MM.1S (cell line): ENCODE measurements at regions not wholly inside any gene's neighbourhood (a gene's known extent, or its start where the extent isn't known, plus 50 kb on each side); places are given as distances from the start of the nearest gene placed in this dataset.

ENCODE experiments used
- DNase-seq: peaks from one replicate; pipeline ENCODE4 v3.0.0-alpha.2; 2015
- H2AFZ ChIP-seq: fragments of 300-600 bp; sonication (generic); 2 replicates; pipeline ENCODE4 v1.6.0; 2016; ENCODE audit warnings: antibody characterized with exemption, low read length
- H3F3A ChIP-seq: fragments of 300-600 bp; sonication (generic); 2 replicates; pipeline ENCODE4 v1.6.1; 2016; ENCODE audit warnings: mild to moderate bottlenecking, antibody characterized with exemption, low read length, moderate library complexity, mixed read lengths; ENCODE audit not compliant: insufficient read depth
- H3K27ac ChIP-seq: fragments of 300-600 bp; sonication (generic); 2 replicates; pipeline ENCODE4 v1.5.1; 2016; ENCODE audit warnings: mild to moderate bottlenecking, low read length
- H3K27me3 ChIP-seq: fragments of 300-600 bp; sonication (generic); replicated peaks from 2 replicates; pipeline ENCODE4 v1.6.0; 2016; ENCODE audit warnings: low read length; ENCODE audit not compliant: insufficient read depth
- H3K36me3 ChIP-seq: fragments of 300-600 bp; sonication (generic); replicated peaks from 2 replicates; pipeline ENCODE4 v1.6.1; 2016; ENCODE audit warnings: mild to moderate bottlenecking, low read length, mixed read lengths; ENCODE audit not compliant: insufficient read depth
- H3K4me1 ChIP-seq: fragments of 300-600 bp; sonication (generic); 2 replicates; pipeline ENCODE4 v1.6.1; 2016; ENCODE audit warnings: low read length, mixed read lengths
- H3K4me2 ChIP-seq: fragments of 300-600 bp; sonication (generic); 2 replicates; pipeline ENCODE4 v1.6.0; 2016; ENCODE audit warnings: low read depth, low read length
- H3K4me3 ChIP-seq: fragments of 300-600 bp; sonication (generic); 2 replicates; pipeline ENCODE4 v1.5.1; 2016; ENCODE audit warnings: low read length, mixed read lengths
- H3K79me2 ChIP-seq: fragments of 300-600 bp; sonication (generic); 2 replicates; pipeline ENCODE4 v1.6.1; 2016; ENCODE audit warnings: mixed run types, low read length, mixed read lengths
- H3K9ac ChIP-seq: fragments of 300-600 bp; sonication (generic); 2 replicates; pipeline ENCODE4 v1.6.1; 2016; ENCODE audit warnings: low read length, mixed read lengths
- H3K9me2 ChIP-seq: fragments of 300-600 bp; sonication (generic); replicated peaks from 2 replicates; pipeline ENCODE4 v1.6.1; 2016; ENCODE audit warnings: mild to moderate bottlenecking, low read length, mixed read lengths; ENCODE audit not compliant: insufficient read depth
- H3K9me3 ChIP-seq: fragments of 300-600 bp; sonication (generic); replicated peaks from 2 replicates; pipeline ENCODE4 v1.6.1; 2016; ENCODE audit warnings: mild to moderate bottlenecking, low read length, mixed read lengths; ENCODE audit not compliant: insufficient read depth
- H4K20me1 ChIP-seq: fragments of 300-600 bp; sonication (generic); 2 replicates; pipeline ENCODE4 v1.6.1; 2016; ENCODE audit warnings: mild to moderate bottlenecking, low read length, moderate library complexity, mixed read lengths; ENCODE audit not compliant: insufficient read depth
- EZH2 ChIP-seq: fragments of 300-600 bp; sonication (generic); optimal IDR thresholded peaks from 2 replicates; pipeline ENCODE3; 2017; ENCODE audit warnings: low read depth, mild to moderate bottlenecking, antibody characterized with exemption, low read length, mixed read lengths
- EZH2phosphoT487 ChIP-seq: fragments of 300-600 bp; sonication (generic); IDR thresholded peaks from 2 replicates; pipeline ENCODE4 v1.6.1; 2018; ENCODE audit warnings: antibody characterized with exemption, low read length
- TF ChIP-seq, protein P1 (sequence below): fragments of 300-600 bp; sonication (generic); IDR thresholded peaks from 2 replicates; pipeline ENCODE4 v1.5.1; 2016; ENCODE audit warnings: antibody characterized with exemption, low read length, mixed read lengths

DNA sequence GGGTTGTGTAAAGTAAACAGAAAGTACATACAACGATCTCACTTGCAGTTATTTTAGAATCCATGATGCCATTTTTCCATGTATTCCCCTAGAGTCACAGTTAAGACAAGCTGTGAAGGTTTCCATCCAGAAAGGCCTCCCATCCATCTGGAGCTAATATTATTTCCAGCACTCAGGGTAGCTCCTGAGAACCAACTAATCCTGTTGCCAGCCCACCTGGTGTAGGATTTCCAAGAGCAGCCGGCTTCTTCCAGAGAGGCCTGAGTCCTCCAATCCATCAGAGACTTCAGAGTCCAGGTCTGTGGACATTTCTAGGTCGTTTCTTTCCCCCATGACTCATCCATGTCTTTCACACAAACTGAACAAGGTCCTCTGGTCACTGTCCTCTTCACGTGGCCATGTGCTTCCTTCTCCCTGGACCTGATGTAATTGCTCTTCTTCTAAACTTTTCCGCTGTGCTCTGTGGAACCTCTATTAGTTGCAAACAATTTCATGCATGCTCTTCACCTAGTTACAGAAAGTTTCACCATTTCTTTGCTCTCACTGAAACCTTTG, 270.3 kb upstream of the TMTC4 start:
- no peaks in the 10 kb centered on the region for H3K9me2 ChIP-seq
- no peaks in the 10 kb centered on the region for H3K36me3 ChIP-seq
- no peak overlapping the region for H3K4me2 ChIP-seq
- no peaks in the 10 kb centered on the region for H3F3A ChIP-seq
- H3K4me3 ChIP-seq = no peak overlapping the region
- no peaks in the 10 kb centered on the region for H4K20me1 ChIP-seq
- H3K4me1 ChIP-seq = no peaks in the 10 kb centered on the region
- no peak overlapping the region for H3K27ac ChIP-seq
- H3K79me2 ChIP-seq = no peaks in the 10 kb centered on the region
- TF ChIP-seq EZH2phosphoT487 (no peak), EZH2 (no peak)
- TF ChIP-seq, protein P1, sequence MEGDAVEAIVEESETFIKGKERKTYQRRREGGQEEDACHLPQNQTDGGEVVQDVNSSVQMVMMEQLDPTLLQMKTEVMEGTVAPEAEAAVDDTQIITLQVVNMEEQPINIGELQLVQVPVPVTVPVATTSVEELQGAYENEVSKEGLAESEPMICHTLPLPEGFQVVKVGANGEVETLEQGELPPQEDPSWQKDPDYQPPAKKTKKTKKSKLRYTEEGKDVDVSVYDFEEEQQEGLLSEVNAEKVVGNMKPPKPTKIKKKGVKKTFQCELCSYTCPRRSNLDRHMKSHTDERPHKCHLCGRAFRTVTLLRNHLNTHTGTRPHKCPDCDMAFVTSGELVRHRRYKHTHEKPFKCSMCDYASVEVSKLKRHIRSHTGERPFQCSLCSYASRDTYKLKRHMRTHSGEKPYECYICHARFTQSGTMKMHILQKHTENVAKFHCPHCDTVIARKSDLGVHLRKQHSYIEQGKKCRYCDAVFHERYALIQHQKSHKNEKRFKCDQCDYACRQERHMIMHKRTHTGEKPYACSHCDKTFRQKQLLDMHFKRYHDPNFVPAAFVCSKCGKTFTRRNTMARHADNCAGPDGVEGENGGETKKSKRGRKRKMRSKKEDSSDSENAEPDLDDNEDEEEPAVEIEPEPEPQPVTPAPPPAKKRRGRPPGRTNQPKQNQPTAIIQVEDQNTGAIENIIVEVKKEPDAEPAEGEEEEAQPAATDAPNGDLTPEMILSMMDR = no peak
- H3K9ac ChIP-seq = no peak overlapping the region
- no peak for DNase-seq
- H2AFZ ChIP-seq = no peak overlapping the region
- no peaks in the 10 kb centered on the region for H3K27me3 ChIP-seq
- H3K9me3 ChIP-seq = no peaks in the 10 kb centered on the region

DNA sequence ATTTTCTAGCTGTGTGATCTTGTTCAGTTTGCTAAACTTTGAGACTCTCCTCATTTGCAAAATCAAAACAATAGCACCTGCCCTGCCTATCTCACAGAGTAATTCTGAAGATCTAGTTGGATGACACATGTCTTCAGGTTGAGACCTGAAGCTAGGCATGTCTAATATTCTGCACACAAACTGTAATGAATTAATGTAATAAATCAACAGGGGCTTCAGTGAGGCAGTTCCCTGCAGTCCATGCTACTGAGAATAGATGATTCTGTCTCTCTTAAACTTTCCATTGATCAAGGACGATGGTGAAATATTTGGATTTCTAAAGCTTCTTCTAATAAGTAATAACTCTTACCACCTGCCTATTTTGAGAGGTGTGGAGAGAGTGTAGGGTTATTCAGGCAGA, 268.1 kb upstream of the TMTC4 start:
- Histone ChIP-seq H4K20me1 (no peaks in the 10 kb centered on the region), H2AFZ (no peak overlapping the region), H3K27ac (no peak overlapping the region), H3K4me1 (no peaks in the 10 kb centered on the region), H3K36me3 (no peaks in the 10 kb centered on the region), H3K4me2 (no peak overlapping the region), H3K9ac (no peak overlapping the region), H3F3A (no peaks in the 10 kb centered on the region), H3K79me2 (no peaks in the 10 kb centered on the region), H3K27me3 (no peaks in the 10 kb centered on the region), H3K9me2 (no peaks in the 10 kb centered on the region), H3K4me3 (no peak overlapping the region), H3K9me3 (no peaks in the 10 kb centered on the region)
- DNase-seq = no peak
- TF ChIP-seq EZH2 (no peak), EZH2phosphoT487 (no peak)
- TF ChIP-seq, protein P1 = no peak

DNA sequence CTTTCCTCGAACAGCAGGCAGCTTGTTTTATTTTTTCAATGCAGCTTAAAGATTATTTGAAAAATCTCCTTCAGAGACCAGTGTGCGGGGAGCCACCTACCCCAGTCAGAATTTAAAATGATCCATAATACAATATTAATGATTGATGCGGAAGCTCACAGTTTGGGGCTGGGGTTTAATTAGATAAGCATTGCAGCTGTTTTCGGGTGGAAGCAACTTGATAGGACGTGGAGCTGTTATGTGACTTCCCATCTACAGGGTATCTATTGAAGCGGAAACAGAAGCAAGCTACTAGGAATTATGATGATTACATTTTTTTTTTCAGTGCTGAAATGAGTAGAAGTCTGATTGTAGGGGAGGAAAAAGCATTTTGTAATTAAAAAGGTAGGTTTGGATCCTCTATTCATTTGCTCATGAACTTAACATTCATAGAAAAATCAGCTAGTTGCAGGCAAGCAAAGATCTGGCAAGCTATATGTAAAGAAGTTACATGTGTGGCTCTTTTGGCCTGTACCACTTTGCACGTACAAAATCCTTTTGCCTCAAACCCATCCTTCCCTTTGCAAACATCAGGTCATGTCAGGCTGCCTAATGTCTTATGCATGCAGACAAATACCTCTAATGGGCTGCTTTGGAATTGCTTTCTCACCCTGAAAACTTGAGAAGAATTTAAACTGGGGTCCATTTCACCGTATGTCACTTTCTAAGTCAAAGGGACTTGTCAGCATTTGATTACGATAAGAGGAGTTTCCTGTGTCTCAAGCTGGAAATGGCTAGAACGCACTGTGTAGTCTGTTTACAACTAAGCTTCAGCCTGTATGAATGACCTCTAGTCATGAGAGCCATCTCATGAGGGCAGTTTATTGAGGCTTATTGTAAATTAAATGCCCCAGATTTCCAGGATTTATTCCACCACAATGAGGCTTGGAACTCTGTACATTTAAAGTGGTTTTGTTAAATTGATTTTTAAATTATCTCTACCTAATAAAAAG, 267.1 kb upstream of the TMTC4 start:
- Histone ChIP-seq H3K27ac (no peak overlapping the region), H3K79me2 (no peaks in the 10 kb centered on the region), H3K4me1 (no peaks in the 10 kb centered on the region), H3K4me2 (no peak overlapping the region), H3K9me3 (no peaks in the 10 kb centered on the region), H3K36me3 (no peaks in the 10 kb centered on the region), H3K9ac (no peak overlapping the region), H4K20me1 (no peaks in the 10 kb centered on the region), H3F3A (no peaks in the 10 kb centered on the region), H2AFZ (no peak overlapping the region), H3K4me3 (no peak overlapping the region), H3K9me2 (no peaks in the 10 kb centered on the region), H3K27me3 (no peaks in the 10 kb centered on the region)
- TF ChIP-seq, protein P1 = no peak
- TF ChIP-seq EZH2phosphoT487 (no peak), EZH2 (no peak)
- DNase-seq = no peak
